ENCODE measurements at regions not wholly inside any gene's neighbourhood (a gene's known extent, or its start where the extent isn't known, plus 50 kb on each side); places are given as distances from the start of the nearest gene placed in this dataset.

DNA sequence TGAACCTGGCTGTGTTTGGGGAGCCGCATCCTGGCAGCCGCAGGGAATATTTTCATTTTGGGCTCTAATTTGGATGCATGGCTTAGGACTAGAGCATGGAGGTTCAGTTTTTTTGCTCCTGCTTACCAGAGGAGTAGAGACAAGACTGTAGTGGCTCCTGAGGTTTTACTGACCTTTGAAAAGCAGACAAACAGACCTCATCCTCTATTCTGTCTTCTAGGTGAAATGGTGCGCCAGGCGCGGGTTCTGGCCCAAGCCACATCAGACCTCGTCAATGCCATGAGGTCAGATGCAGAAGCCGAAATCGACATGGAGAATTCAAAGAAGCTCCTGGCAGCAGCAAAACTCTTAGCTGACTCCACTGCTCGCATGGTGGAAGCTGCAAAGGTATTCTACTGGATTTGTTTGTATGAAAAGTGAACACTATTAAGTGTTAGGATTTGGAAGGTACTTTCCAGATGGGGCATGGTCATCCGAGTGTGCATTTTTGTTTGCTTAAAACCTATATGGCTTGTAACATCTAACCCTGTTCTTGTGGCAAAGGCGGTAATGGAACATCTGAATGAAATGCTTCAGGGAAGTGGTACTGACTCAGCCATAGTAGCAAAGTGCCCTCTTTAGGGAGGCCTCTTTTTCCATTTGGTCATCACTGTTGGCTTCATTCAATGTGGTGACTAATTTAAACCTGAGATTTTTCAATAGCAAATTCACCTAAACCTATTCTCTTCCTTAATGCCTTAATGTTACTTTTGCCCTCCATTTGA lies 330.7 kb upstream of the TPM1 start:
- WGBS (ENCODE audit: insufficient coverage, low lambda C conversion rate), result 100% methylated on average over 3 of the region's 11 CpGs
- H3K4me1 ChIP-seq (ENCODE audit: control insufficient read depth, insufficient read depth, low read length), result no peaks in the 10 kb centered on the region
- H3K36me3 ChIP-seq (ENCODE audit: control insufficient read depth, insufficient read depth, low read length), result peaks cover 60% of the 10 kb centered on the region

GRCh38 chr15:62712455-62712839 lies 330.1 kb upstream of the TPM1 start:
- Histone ChIP-seq H3K4me1 (ENCODE audit: control insufficient read depth, insufficient read depth, low read length) (no peaks in the 10 kb centered on the region), H3K36me3 (ENCODE audit: control insufficient read depth, insufficient read depth, low read length) (peaks cover 60% of the 10 kb centered on the region), H3K4me3 (ENCODE audit: low read length) (no peak overlapping the region), H3K9me3 (ENCODE audit: control insufficient read depth, low read depth, low read length) (no peaks in the 10 kb centered on the region), H3K27me3 (ENCODE audit: control insufficient read depth, insufficient read depth, low read length) (no peaks in the 10 kb centered on the region), H3K27ac (ENCODE audit: low read length) (no peak overlapping the region)
- DNase-seq, result no peak
- WGBS (ENCODE audit: insufficient coverage, low lambda C conversion rate), result no CpG with 5 or more reads among the region's 5 CpGs

More for the DNA sequence above, 330.7 kb upstream of the TPM1 start:
- Histone ChIP-seq H3K4me3 (ENCODE audit: low read length) (no peak overlapping the region), H3K9me3 (ENCODE audit: control insufficient read depth, low read depth, low read length) (no peaks in the 10 kb centered on the region), H3K27me3 (ENCODE audit: control insufficient read depth, insufficient read depth, low read length) (no peaks in the 10 kb centered on the region), H3K27ac (ENCODE audit: low read length) (no peak overlapping the region)
- no peak for DNase-seq

DNA sequence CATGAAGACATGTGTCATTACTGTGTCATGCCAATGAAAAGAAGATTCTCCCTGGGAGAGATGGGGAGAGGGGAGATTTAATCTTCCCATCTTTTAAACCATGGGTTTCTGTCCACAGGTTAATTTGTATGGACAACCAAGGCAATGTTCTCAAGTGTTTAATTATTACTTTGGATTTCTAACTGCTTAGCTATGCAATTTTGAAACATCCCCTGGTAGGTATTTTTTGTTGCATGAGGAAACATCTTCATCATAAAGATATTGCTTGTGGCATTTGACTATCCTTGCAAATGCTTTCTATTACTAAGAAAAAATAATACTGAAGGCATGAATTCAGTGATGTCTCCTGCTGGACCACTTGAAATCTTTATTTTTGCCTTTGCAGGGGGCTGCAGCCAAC lies 326.6 kb upstream of the TPM1 start:
- Histone ChIP-seq H3K27ac (ENCODE audit: low read length) (no peak overlapping the region), H3K36me3 (ENCODE audit: control insufficient read depth, insufficient read depth, low read length) (peaks cover 71% of the 10 kb centered on the region), H3K27me3 (ENCODE audit: control insufficient read depth, insufficient read depth, low read length) (no peaks in the 10 kb centered on the region), H3K4me3 (ENCODE audit: low read length) (no peak overlapping the region), H3K4me1 (ENCODE audit: control insufficient read depth, insufficient read depth, low read length) (no peaks in the 10 kb centered on the region), H3K9me3 (ENCODE audit: control insufficient read depth, low read depth, low read length) (no peaks in the 10 kb centered on the region)
- no peak for DNase-seq

GRCh38 chr15:62717496-62717895 lies 325.1 kb upstream of the TPM1 start:
- DNase-seq, result no peak
- Histone ChIP-seq H3K27ac (ENCODE audit: low read length) (no peak overlapping the region), H3K4me3 (ENCODE audit: low read length) (no peak overlapping the region), H3K36me3 (ENCODE audit: control insufficient read depth, insufficient read depth, low read length) (peaks cover 61% of the 10 kb centered on the region), H3K9me3 (ENCODE audit: control insufficient read depth, low read depth, low read length) (no peaks in the 10 kb centered on the region), H3K4me1 (ENCODE audit: control insufficient read depth, insufficient read depth, low read length) (no peaks in the 10 kb centered on the region), H3K27me3 (ENCODE audit: control insufficient read depth, insufficient read depth, low read length) (no peaks in the 10 kb centered on the region)
- no CpG with 5 or more reads among the region's 6 CpGs for WGBS (ENCODE audit: insufficient coverage, low lambda C conversion rate)

GRCh38 chr15:62719316-62719715 lies 323.2 kb upstream of the TPM1 start:
- Histone ChIP-seq H3K27ac (ENCODE audit: low read length) (no peak overlapping the region), H3K4me3 (ENCODE audit: low read length) (no peak overlapping the region), H3K4me1 (ENCODE audit: control insufficient read depth, insufficient read depth, low read length) (no peaks in the 10 kb centered on the region), H3K36me3 (ENCODE audit: control insufficient read depth, insufficient read depth, low read length) (peaks cover 67% of the 10 kb centered on the region), H3K27me3 (ENCODE audit: control insufficient read depth, insufficient read depth, low read length) (no peaks in the 10 kb centered on the region), H3K9me3 (ENCODE audit: control insufficient read depth, low read depth, low read length) (no peaks in the 10 kb centered on the region)
- 100% methylated on average over 1 of the region's 5 CpGs for WGBS (ENCODE audit: insufficient coverage, low lambda C conversion rate)
- DNase-seq, result no peak

DNA sequence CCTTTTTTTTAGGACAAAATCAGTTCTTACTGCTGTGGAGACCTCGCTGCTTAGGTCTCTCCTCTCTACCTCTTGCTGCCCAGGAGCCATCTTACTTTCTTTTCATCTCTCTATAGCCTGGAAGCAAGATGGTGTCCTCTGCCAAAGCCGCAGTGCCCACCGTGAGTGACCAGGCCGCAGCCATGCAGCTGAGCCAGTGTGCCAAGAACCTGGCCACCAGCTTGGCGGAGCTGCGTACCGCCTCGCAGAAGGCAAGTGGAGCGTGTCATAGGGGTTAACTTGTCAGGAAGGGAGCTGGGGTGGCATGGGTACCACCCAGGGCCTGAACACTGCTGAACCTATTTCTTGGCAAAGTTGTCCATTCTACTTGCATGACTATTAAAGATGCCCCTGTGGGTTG lies 320.3 kb upstream of the TPM1 start:
- peaks cover 72% of the 10 kb centered on the region for H3K36me3 ChIP-seq (ENCODE audit: control insufficient read depth, insufficient read depth, low read length)
- DNase-seq, result no peak
- H3K4me3 ChIP-seq (ENCODE audit: low read length), result no peak overlapping the region
- H3K27ac ChIP-seq (ENCODE audit: low read length), result no peak overlapping the region
- WGBS (ENCODE audit: insufficient coverage, low lambda C conversion rate), result no CpG with 5 or more reads among the region's 9 CpGs
- H3K27me3 ChIP-seq (ENCODE audit: control insufficient read depth, insufficient read depth, low read length), result no peaks in the 10 kb centered on the region
- no peaks in the 10 kb centered on the region for H3K9me3 ChIP-seq (ENCODE audit: control insufficient read depth, low read depth, low read length)
- H3K4me1 ChIP-seq (ENCODE audit: control insufficient read depth, insufficient read depth, low read length), result no peaks in the 10 kb centered on the region

DNA sequence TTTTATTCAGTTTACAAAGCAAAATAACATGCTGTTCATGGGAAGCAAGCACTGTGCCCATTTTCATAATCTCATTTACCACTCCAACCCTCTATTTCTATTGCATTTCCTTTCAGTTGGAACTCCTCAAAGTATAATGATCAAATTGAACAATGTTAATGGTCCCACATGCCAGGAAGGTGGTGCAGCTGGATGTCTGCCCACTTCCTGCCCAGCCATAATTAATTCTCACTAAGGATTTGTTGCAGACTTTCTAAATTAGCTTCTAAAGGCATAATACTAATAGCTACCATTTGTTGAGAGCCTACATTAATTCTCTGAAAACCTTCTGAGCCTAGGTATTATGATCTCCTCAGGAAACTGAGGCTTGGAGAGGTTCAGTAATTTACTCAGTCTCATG lies 316.1 kb upstream of the TPM1 start:
- Histone ChIP-seq H3K27ac (ENCODE audit: low read length) (no peak overlapping the region), H3K27me3 (ENCODE audit: control insufficient read depth, insufficient read depth, low read length) (no peaks in the 10 kb centered on the region), H3K36me3 (ENCODE audit: control insufficient read depth, insufficient read depth, low read length) (peaks cover 58% of the 10 kb centered on the region), H3K4me1 (ENCODE audit: control insufficient read depth, insufficient read depth, low read length) (no peaks in the 10 kb centered on the region), H3K9me3 (ENCODE audit: control insufficient read depth, low read depth, low read length) (no peaks in the 10 kb centered on the region), H3K4me3 (ENCODE audit: low read length) (no peak overlapping the region)
- no peak for DNase-seq

- Histone ChIP-seq H3K27me3 (ENCODE audit: control insufficient read depth, insufficient read depth, low read length) (no peaks in the 10 kb centered on the region), H3K36me3 (ENCODE audit: control insufficient read depth, insufficient read depth, low read length) (peaks cover 57% of the 10 kb centered on the region), H3K4me1 (ENCODE audit: control insufficient read depth, insufficient read depth, low read length) (no peaks in the 10 kb centered on the region), H3K9me3 (ENCODE audit: control insufficient read depth, low read depth, low read length) (no peaks in the 10 kb centered on the region), H3K4me3 (ENCODE audit: low read length) (no peak overlapping the region), H3K27ac (ENCODE audit: low read length) (no peak overlapping the region)
- 93% methylated on average over 2 of the region's 2 CpGs for WGBS (ENCODE audit: insufficient coverage, low lambda C conversion rate)
- no peak for DNase-seq
These were observed 315.0 kb upstream of the TPM1 start for GRCh38 chr15:62727501-62727900.

DNA sequence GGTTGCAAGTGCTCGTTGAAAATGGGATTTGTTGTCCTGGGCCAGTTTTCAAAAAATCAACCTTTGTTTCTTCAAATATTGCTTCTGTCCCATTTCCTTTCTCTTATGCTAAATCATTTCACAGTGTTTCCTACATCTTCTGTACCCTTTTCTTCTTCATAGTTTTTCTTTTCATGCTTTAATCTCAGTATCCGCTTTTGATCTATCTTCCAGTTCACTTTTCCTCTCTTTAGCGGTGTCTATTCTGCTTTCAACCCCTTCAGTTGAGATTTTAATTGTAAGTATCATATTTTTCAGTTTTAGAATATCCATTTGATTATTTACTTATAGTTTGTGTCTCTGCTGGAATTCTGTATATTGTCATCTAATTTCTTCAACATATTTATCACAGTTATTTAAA lies 311.7 kb upstream of the TPM1 start:
- 94% methylated on average over 2 of the region's 3 CpGs for WGBS (ENCODE audit: insufficient coverage, low lambda C conversion rate)
- H3K4me1 ChIP-seq (ENCODE audit: control insufficient read depth, insufficient read depth, low read length), result no peaks in the 10 kb centered on the region
- DNase-seq, result no peak
- no peak overlapping the region for H3K4me3 ChIP-seq (ENCODE audit: low read length)
- peaks cover 42% of the 10 kb centered on the region for H3K36me3 ChIP-seq (ENCODE audit: control insufficient read depth, insufficient read depth, low read length)
- H3K27ac ChIP-seq (ENCODE audit: low read length), result no peak overlapping the region
- no peaks in the 10 kb centered on the region for H3K9me3 ChIP-seq (ENCODE audit: control insufficient read depth, low read depth, low read length)
- no peaks in the 10 kb centered on the region for H3K27me3 ChIP-seq (ENCODE audit: control insufficient read depth, insufficient read depth, low read length)

GRCh38 chr15:62732078-62732477 lies 310.5 kb upstream of the TPM1 start:
- H3K27me3 ChIP-seq (ENCODE audit: control insufficient read depth, insufficient read depth, low read length), result no peaks in the 10 kb centered on the region
- no peak overlapping the region for H3K27ac ChIP-seq (ENCODE audit: low read length)
- H3K4me1 ChIP-seq (ENCODE audit: control insufficient read depth, insufficient read depth, low read length), result no peaks in the 10 kb centered on the region
- H3K36me3 ChIP-seq (ENCODE audit: control insufficient read depth, insufficient read depth, low read length), result peaks cover 44% of the 10 kb centered on the region
- no peak overlapping the region for H3K4me3 ChIP-seq (ENCODE audit: low read length)
- no peaks in the 10 kb centered on the region for H3K9me3 ChIP-seq (ENCODE audit: control insufficient read depth, low read depth, low read length)
- WGBS (ENCODE audit: insufficient coverage, low lambda C conversion rate), result 90% methylated on average over 2 of the region's 3 CpGs
- no peak for DNase-seq

- H3K4me1 ChIP-seq (ENCODE audit: control insufficient read depth, insufficient read depth, low read length), result no peaks in the 10 kb centered on the region
- peaks cover 55% of the 10 kb centered on the region for H3K36me3 ChIP-seq (ENCODE audit: control insufficient read depth, insufficient read depth, low read length)
- no peak overlapping the region for H3K4me3 ChIP-seq (ENCODE audit: low read length)
- no peaks in the 10 kb centered on the region for H3K9me3 ChIP-seq (ENCODE audit: control insufficient read depth, low read depth, low read length)
- H3K27ac ChIP-seq (ENCODE audit: low read length), result no peak overlapping the region
- H3K27me3 ChIP-seq (ENCODE audit: control insufficient read depth, insufficient read depth, low read length), result no peaks in the 10 kb centered on the region
- WGBS (ENCODE audit: insufficient coverage, low lambda C conversion rate), result 100% methylated on average over 1 of the region's 5 CpGs
- DNase-seq, result no peak
These were observed 307.8 kb upstream of the TPM1 start for GRCh38 chr15:62734706-62735105.
